PC-9 (cell line): ENCODE measurements at regions not wholly inside any gene's neighbourhood (a gene's known extent, or its start where the extent isn't known, plus 50 kb on each side); places are given as distances from the start of the nearest gene placed in this dataset.

ENCODE experiments used
- CTCF ChIP-seq: fragments of 200-600 bp; sonication (generic); conservative IDR thresholded peaks from 2 replicates; pipeline ENCODE4 v1.6.1; 2017; ENCODE audit warnings: mixed run types, antibody characterized with exemption, mild to moderate bottlenecking, moderate library complexity
- EZH2 ChIP-seq: fragments of 200-600 bp; sonication (generic); IDR thresholded peaks from 2 replicates; pipeline ENCODE4 v1.8.0; 2017; ENCODE audit warnings: antibody characterized with exemption, low read depth

- TF ChIP-seq CTCF, result no peak
- TF ChIP-seq EZH2, result no peak
Measured at GRCh38 chr2:142756430-142756829, 121.0 kb upstream of the KYNU start.
